ENCODE measurements at regions not wholly inside any gene's neighbourhood (a gene's known extent, or its start where the extent isn't known, plus 50 kb on each side); places are given as distances from the start of the nearest gene placed in this dataset.
"Not testable (repeated sequence)": the region's sequence is repeated elsewhere in the genome, so short reads cannot be mapped to it uniquely, and the experiment has no call there.

- no peak for DNase-seq
Observed at GRCh38 chr9:29063031-29063430, 1489.8 kb upstream of the C9orf72 start.

GRCh38 chr9:29066141-29066640, 1492.9 kb upstream of the C9orf72 start:
- no peak for DNase-seq

- DNase-seq = no peak
Observed at GRCh38 chr9:29068461-29068860, 1495.2 kb upstream of the C9orf72 start.

- DNase-seq = no peak
Observed at GRCh38 chr9:29069376-29069775, 1496.1 kb upstream of the C9orf72 start.

- DNase-seq = no peak
Observed at GRCh38 chr9:29078063-29078666, 1504.9 kb upstream of the C9orf72 start.

GRCh38 chr9:29100762-29101161, 1527.5 kb upstream of the C9orf72 start:
- no peak for DNase-seq

GRCh38 chr9:29104166-29104565, 1530.9 kb upstream of the C9orf72 start:
- DNase-seq = not testable (repeated sequence)

- no peak for DNase-seq
Observed at GRCh38 chr9:29118555-29118954, 1545.3 kb upstream of the C9orf72 start.

GRCh38 chr9:29126783-29127182, 1553.5 kb upstream of the C9orf72 start:
- DNase-seq = no peak

GRCh38 chr9:29129763-29130162, 1556.5 kb upstream of the C9orf72 start:
- no peak for DNase-seq

GRCh38 chr9:29144476-29144875, 1571.2 kb upstream of the C9orf72 start:
- no peak for DNase-seq

GRCh38 chr9:29150606-29151005, 1577.3 kb upstream of the C9orf72 start:
- DNase-seq = no peak

- DNase-seq = no peak
Observed at GRCh38 chr9:29160763-29161353, 1587.6 kb upstream of the C9orf72 start.

GRCh38 chr9:29174136-29174535, 1600.9 kb upstream of the C9orf72 start:
- DNase-seq = no peak

GRCh38 chr9:29176231-29176630, 1603.0 kb upstream of the C9orf72 start:
- no peak for DNase-seq

GRCh38 chr9:29176786-29177185, 1603.5 kb upstream of the C9orf72 start:
- DNase-seq = no peak

GRCh38 chr9:29183971-29184370, 1610.7 kb upstream of the C9orf72 start:
- DNase-seq = no peak

GRCh38 chr9:29188771-29189170, 1615.5 kb upstream of the C9orf72 start:
- not testable (repeated sequence) for DNase-seq

GRCh38 chr9:29189221-29189620, 1615.9 kb upstream of the C9orf72 start:
- not testable (repeated sequence) for DNase-seq

GRCh38 chr9:29198861-29199260, 1625.6 kb upstream of the C9orf72 start:
- no peak for DNase-seq

- no peak for DNase-seq
Observed at GRCh38 chr9:29199975-29200374, 1626.7 kb upstream of the C9orf72 start.

- DNase-seq = no peak
Observed at GRCh38 chr9:29200650-29201049, 1627.4 kb upstream of the C9orf72 start.

GRCh38 chr9:29203244-29203930, 1630.1 kb upstream of the C9orf72 start:
- DNase-seq = no peak

- DNase-seq = no peak
Observed at GRCh38 chr9:29208670-29209069, 1635.4 kb upstream of the C9orf72 start.

Measured in right forelimb (tissue), 1 donor.